Activated naive CD4-positive, alpha-beta T cell treated with anti-CD3 and anti-CD28 coated beads, Interleukin-2, amount 50 U/mL, for 72 hours (primary cell): ENCODE measurements at regions not wholly inside any gene's neighbourhood (a gene's known extent, or its start where the extent isn't known, plus 50 kb on each side); places are given as distances from the start of the nearest gene placed in this dataset.
"Not testable (repeated sequence)": the region's sequence is repeated elsewhere in the genome, so short reads cannot be mapped to it uniquely, and the experiment has no call there.

Source experiments
- ATAC-seq, 2 donors: fragments of 150-1000 bp; cut with Tn5 transposase; 2 replicates each; pipeline ENCODE4 v1.10.0; 2021; ENCODE audit warnings: mild to moderate bottlenecking in 2 of 2, moderate library complexity in 2 of 2
- DNase-seq, 2 donors: peaks; one replicate each; pipeline ENCODE4 v3.0.0; 2021 to 2022; ENCODE audit warnings: low spot score in 2 of 2
- H3K27ac Mint-ChIP-seq, 2 donors: one replicate each; pipeline ENCODE4 v1.8.0; 2022; ENCODE audit warnings: mild to moderate bottlenecking in 2 of 2, mixed read lengths in 2 of 2
- H3K36me3 Mint-ChIP-seq, 2 donors: one replicate each; pipeline ENCODE4 v1.8.0; 2022; ENCODE audit warnings: mixed read lengths in 2 of 2
- H3K9me3 Mint-ChIP-seq, 2 donors: one replicate each; pipeline ENCODE4 v1.8.0; 2022; ENCODE audit warnings: mixed read lengths in 2 of 2

DNA sequence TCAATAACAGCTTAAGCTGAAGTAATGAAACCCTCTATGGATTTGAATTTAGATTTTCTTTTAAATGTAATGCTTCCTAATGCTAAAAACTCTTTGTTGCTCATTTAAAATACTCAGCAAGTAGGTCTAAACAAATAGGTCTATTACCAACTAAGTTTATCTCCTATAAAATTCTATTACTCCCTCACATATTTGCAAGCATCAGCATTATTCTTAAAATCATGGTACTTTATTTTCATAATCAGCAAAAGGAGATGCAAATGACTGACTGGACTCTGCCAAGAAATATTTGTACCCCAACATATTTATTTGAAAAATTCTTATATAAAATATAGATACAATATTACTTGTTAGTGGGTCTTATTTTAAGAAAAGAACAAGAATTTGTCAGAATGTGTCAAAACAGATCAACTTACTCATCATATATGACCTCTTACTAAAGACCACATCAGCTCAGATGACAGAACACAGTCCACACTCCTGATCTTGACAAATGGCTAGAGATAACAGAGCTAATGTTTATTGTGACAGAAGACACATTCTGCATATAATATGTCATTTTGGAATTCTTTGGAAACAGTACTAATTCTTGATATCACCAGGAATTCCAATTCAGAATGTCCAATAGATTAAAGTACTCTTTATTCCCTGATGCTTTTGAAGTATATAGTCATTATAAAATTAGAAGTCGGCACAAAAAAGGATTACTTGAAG is 704.6 kb upstream of the PCDH9 start:
- ATAC-seq (no peak), DNase-seq (no peak)
- no peaks in the 10 kb centered on the region for H3K36me3 Mint-ChIP-seq
- no peak overlapping the region for H3K27ac Mint-ChIP-seq
- H3K9me3 Mint-ChIP-seq: peaks cover 3 to 20% of the 10 kb centered on the region in 2 donors

- Mint-ChIP-seq H3K9me3 (peaks cover 3 to 13% of the 10 kb centered on the region in 2 donors), H3K27ac (no peak overlapping the region), H3K36me3 (no peaks in the 10 kb centered on the region)
- no peak for ATAC-seq
- DNase-seq: no peak
Observed at GRCh38 chr13:67932991-67933390, 702.9 kb upstream of the PCDH9 start.

DNA sequence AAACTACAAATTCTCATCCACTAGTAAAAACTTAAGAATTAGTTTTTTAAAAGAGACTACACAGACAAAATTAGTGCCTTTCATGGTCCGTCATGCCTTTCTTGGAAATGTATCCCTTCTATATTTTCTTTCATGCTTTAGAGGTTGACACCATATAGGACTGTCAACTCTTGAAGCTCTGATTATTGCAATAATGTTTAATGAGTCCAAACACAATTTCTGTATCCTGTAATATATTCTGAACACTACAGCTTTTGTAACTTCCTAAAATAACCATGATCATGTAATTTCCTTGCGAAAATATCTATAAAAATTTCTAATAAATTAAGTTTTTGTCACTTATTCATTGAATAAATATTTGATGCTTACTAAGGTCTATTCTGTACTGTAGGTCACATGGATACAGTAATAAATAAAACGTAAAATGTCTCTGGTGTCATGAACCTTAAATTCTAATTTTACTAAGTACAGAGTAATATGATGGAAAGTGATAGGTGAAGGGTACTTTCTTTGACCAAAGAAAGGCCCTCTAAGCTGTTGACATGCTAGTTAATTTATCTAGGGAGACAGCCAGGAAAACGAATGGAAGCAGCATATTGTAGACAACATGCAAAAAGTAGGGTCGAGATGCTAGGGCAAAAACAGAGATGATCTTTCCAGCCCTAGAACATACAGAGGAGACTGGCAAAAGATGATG is 687.3 kb upstream of the PCDH9 start:
- Mint-ChIP-seq H3K36me3 (no peaks in the 10 kb centered on the region), H3K27ac (no peak overlapping the region), H3K9me3 (peaks cover 6 to 12% of the 10 kb centered on the region in 2 donors)
- ATAC-seq: no peak
- no peak for DNase-seq

- ATAC-seq (peak in 1 of 2 donors; percentile 13), DNase-seq (no peak)
- Mint-ChIP-seq H3K9me3 (peaks cover 6 to 13% of the 10 kb centered on the region in 2 donors), H3K27ac (no peak overlapping the region), H3K36me3 (peaks cover 0 to 2% of the 10 kb centered on the region in 2 donors)
Observed at GRCh38 chr13:67916650-67917049, 686.5 kb upstream of the PCDH9 start.

- Mint-ChIP-seq H3K9me3 (peaks cover 12 to 20% of the 10 kb centered on the region in 2 donors), H3K36me3 (peaks cover 0 to 4% of the 10 kb centered on the region in 2 donors), H3K27ac (no peak overlapping the region)
- ATAC-seq (peak in 1 of 2 donors; percentile 57), DNase-seq (no peak)
Observed at GRCh38 chr13:67914535-67914934, 684.4 kb upstream of the PCDH9 start.

GRCh38 chr13:67902960-67903359 is 672.8 kb upstream of the PCDH9 start:
- H3K27ac Mint-ChIP-seq, DNase-seq, ATAC-seq: not testable (repeated sequence)
- H3K36me3 Mint-ChIP-seq: peaks cover 0 to 26% of the 10 kb centered on the region in 2 donors
- H3K9me3 Mint-ChIP-seq: peaks cover 25 to 50% of the 10 kb centered on the region in 2 donors

GRCh38 chr13:67880916-67881315 is 650.8 kb upstream of the PCDH9 start:
- no peak for ATAC-seq
- no peaks in the 10 kb centered on the region for H3K36me3 Mint-ChIP-seq
- DNase-seq: no peak
- H3K27ac Mint-ChIP-seq: no peak overlapping the region
- peaks cover 5 to 14% of the 10 kb centered on the region in 2 donors for H3K9me3 Mint-ChIP-seq

- H3K9me3 Mint-ChIP-seq: peaks cover 7 to 12% of the 10 kb centered on the region in 2 donors
- no peak for ATAC-seq
Observed at GRCh38 chr13:67878376-67878775, 648.2 kb upstream of the PCDH9 start.

GRCh38 chr13:67877031-67877430 is 646.9 kb upstream of the PCDH9 start:
- no peak for ATAC-seq

More at GRCh38 chr13:67878376-67878775, 648.2 kb upstream of the PCDH9 start:
- no peak overlapping the region for H3K27ac Mint-ChIP-seq
- DNase-seq: no peak
- H3K36me3 Mint-ChIP-seq: no peaks in the 10 kb centered on the region

GRCh38 chr13:67867206-67867605 is 637.1 kb upstream of the PCDH9 start:
- H3K36me3 Mint-ChIP-seq: no peaks in the 10 kb centered on the region
- peaks cover 0 to 5% of the 10 kb centered on the region in 2 donors for H3K9me3 Mint-ChIP-seq
- ATAC-seq (no peak), DNase-seq (no peak)
- H3K27ac Mint-ChIP-seq: no peak overlapping the region

More at GRCh38 chr13:67877031-67877430, 646.9 kb upstream of the PCDH9 start:
- H3K36me3 Mint-ChIP-seq: no peaks in the 10 kb centered on the region
- H3K27ac Mint-ChIP-seq: no peak overlapping the region
- peaks cover 14 to 15% of the 10 kb centered on the region in 2 donors for H3K9me3 Mint-ChIP-seq
- DNase-seq: no peak

DNA sequence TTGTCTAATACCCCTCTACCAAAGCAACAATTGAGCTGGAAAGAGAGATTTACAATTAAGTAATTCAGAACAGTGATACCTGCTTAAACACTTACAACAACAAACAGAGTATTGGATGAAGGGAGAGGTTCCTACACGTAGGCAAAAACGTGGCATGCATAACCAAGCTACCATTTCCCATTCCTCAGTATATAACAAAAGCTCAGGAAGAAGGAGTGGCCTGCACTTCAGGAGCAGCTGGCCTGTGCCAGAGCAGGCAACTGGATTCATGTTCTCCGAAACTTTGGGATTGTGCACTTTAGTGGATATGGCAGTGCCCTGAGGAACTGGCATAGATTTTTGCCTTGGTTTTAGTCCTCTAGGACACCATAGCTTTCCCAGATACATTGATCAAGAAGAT is 630.2 kb upstream of the PCDH9 start:
- H3K9me3 Mint-ChIP-seq: peaks cover 9 to 15% of the 10 kb centered on the region in 2 donors
- no peak overlapping the region for H3K27ac Mint-ChIP-seq
- DNase-seq (no peak), ATAC-seq (no peak)
- peaks cover 0 to 6% of the 10 kb centered on the region in 2 donors for H3K36me3 Mint-ChIP-seq

DNA sequence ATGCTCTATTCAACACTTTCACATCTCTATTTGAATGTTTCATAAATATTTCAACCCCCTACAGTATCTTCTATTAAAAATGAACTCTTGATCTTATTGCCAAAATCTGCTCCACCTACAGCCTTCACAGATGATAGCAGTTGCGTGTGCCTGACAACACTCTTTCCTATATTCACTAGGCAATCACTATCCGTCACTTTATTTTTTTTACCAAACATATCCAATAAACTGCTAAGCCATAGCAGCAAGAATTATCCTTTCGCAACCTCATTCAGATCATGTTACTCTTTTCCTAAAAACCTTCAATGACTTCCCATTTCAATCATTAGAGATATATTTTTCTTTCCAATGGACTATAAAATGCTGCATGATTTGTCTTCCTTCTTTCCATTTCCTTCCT is 629.8 kb upstream of the PCDH9 start:
- H3K36me3 Mint-ChIP-seq: peaks cover 0 to 6% of the 10 kb centered on the region in 2 donors
- ATAC-seq (no peak), DNase-seq (no peak)
- H3K27ac Mint-ChIP-seq: no peak overlapping the region
- peaks cover 9 to 15% of the 10 kb centered on the region in 2 donors for H3K9me3 Mint-ChIP-seq

- Mint-ChIP-seq H3K27ac (no peak overlapping the region), H3K9me3 (peaks cover 9 to 18% of the 10 kb centered on the region in 2 donors), H3K36me3 (peaks cover 0 to 6% of the 10 kb centered on the region in 2 donors)
- no peak for DNase-seq
- ATAC-seq: no peak
Observed at GRCh38 chr13:67857581-67858310, 627.6 kb upstream of the PCDH9 start.

DNA sequence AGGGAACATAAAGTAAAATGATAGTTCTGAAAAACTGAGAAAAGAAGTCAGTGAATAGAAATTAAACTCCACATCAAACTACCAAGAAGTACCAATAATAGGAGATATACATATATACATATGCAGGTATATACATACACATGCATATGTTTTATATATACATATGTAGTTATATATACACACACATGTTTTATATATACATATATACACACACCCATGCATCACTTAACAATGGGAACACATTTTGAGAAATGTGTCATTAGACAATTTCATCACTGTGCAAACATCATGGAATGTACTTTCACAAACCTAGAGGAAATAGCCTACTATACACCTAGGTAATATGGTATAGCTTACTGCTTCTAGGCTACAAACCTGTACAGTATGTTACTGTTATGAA is 626.8 kb upstream of the PCDH9 start:
- peaks cover 0 to 9% of the 10 kb centered on the region in 2 donors for H3K36me3 Mint-ChIP-seq

GRCh38 chr13:67855741-67856238 is 625.7 kb upstream of the PCDH9 start:
- ATAC-seq: no peak
- Mint-ChIP-seq H3K9me3 (peaks cover 11 to 12% of the 10 kb centered on the region in 2 donors), H3K27ac (no peak overlapping the region), H3K36me3 (peaks cover 0 to 13% of the 10 kb centered on the region in 2 donors)
- DNase-seq: no peak

More for the DNA sequence above, 626.8 kb upstream of the PCDH9 start:
- DNase-seq (no peak), ATAC-seq (no peak)
- H3K27ac Mint-ChIP-seq: no peak overlapping the region
- H3K9me3 Mint-ChIP-seq: peaks cover 10 to 14% of the 10 kb centered on the region in 2 donors

DNA sequence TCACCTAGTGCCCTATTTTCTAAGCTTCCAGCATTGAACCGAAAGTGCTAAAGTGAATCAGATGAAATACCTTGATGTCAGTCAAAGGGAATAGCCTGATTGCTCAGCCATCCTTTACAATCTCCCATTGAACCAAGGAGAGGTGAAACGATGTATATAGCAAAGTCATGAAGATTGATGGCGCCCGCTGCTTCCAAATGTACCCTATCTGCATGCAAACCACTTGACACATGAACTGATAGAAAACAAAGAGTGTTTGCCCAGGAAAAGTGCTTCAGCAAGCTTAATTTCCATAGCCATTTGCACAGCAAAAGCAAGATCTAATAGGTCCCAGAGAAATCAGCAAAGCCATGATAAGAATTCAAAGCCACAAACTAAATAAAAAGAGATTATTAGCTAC is 624.9 kb upstream of the PCDH9 start:
- Mint-ChIP-seq H3K36me3 (peaks cover 0 to 7% of the 10 kb centered on the region in 2 donors), H3K9me3 (peaks cover 7 to 8% of the 10 kb centered on the region in 2 donors), H3K27ac (no peak overlapping the region)
- ATAC-seq (no peak), DNase-seq (no peak)

DNA sequence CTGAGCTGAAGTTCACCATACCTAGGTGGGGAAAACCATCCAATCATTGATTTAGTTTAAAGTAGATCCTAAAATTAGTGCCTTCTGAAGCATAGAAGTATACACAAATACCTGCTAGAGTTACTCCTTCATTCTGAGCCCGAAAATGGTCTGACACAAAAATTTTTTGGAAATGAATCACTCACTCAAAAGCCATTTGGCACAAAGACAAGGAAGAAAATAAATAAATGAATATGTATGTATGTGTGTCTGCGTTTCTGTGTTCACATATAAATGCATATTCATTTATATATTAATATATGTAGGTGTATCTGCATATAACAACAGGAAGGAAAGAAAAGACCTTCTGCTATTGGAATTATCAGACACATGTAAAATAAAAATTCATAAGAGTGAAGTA is 614.4 kb upstream of the PCDH9 start:
- H3K9me3 Mint-ChIP-seq: peaks cover 13 to 20% of the 10 kb centered on the region in 2 donors
- DNase-seq (no peak), ATAC-seq (no peak)
- H3K36me3 Mint-ChIP-seq: peaks cover 6 to 8% of the 10 kb centered on the region in 2 donors
- no peak overlapping the region for H3K27ac Mint-ChIP-seq
